Activated CD8-positive, alpha-beta T cell treated with anti-CD3 and anti-CD28 coated beads, Interleukin-2, amount 10 ng/mL, durations not matched to agents 7 days and 5 days (primary cell): ENCODE measurements at regions not wholly inside any gene's neighbourhood (a gene's known extent, or its start where the extent isn't known, plus 50 kb on each side); places are given as distances from the start of the nearest gene placed in this dataset.

Source experiments
- ATAC-seq: fragments of 150-1000 bp; cut with Tn5 transposase; one replicate; pipeline ENCODE4 v1.10.0; 2021; ENCODE audit warnings: moderate library complexity
- CTCF ChIA-PET: fragments of 350-600 bp; sonication (Branson Sonifier 250); formaldehyde crosslinking; loops from one replicate; lab custom pipeline; 2021; ENCODE audit warnings: antibody characterized with exemption; lab: Charles Lee
- POLR2A ChIA-PET: fragments of 350-600 bp; sonication (Branson Sonifier 250); formaldehyde crosslinking; loops from one replicate; lab custom pipeline; 2021; ENCODE audit warnings: antibody characterized with exemption; lab: Charles Lee
- DNase-seq: peaks from one replicate; pipeline ENCODE4 v3.0.0-alpha.2; 2020
- H3K27ac Mint-ChIP-seq: one replicate; pipeline ENCODE4 v1.8.0; 2021; ENCODE audit warnings: mild to moderate bottlenecking, mixed read lengths
- H3K27me3 Mint-ChIP-seq: one replicate; pipeline ENCODE4 v1.8.0; 2021; ENCODE audit warnings: low read depth, mixed read lengths
- H3K36me3 Mint-ChIP-seq: one replicate; pipeline ENCODE4 v1.8.0; 2021; ENCODE audit warnings: low read depth, mixed read lengths
- H3K4me1 Mint-ChIP-seq: one replicate; pipeline ENCODE4 v1.8.0; 2021; ENCODE audit warnings: low read depth, mixed read lengths
- H3K4me3 Mint-ChIP-seq: one replicate; pipeline ENCODE4 v1.8.0; 2021; ENCODE audit warnings: mild to moderate bottlenecking, mixed read lengths
- H3K9me3 Mint-ChIP-seq: one replicate; pipeline ENCODE4 v1.8.0; 2022; ENCODE audit warnings: mixed read lengths; ENCODE audit not compliant: insufficient read depth

GRCh38 chr10:111275091-111275490 lies 198.3 kb downstream of the ADRA2A start:
- CTCF ChIA-PET, result no interaction called here
- peaks cover 8% of the 10 kb centered on the region for H3K27me3 Mint-ChIP-seq

GRCh38 chr10:111277661-111278060 lies 200.8 kb downstream of the ADRA2A start:
- DNase-seq (no peak), ATAC-seq (no peak)
- H3K4me3 Mint-ChIP-seq, result no peak overlapping the region
- POLR2A ChIA-PET, result interaction anchor here (0.7 kb wide), 1 partner anchor 254 kb away, joined by 3 read pairs; no protein-coding TSS in a partner anchor
- CTCF ChIA-PET, result no interaction called here
- no peak overlapping the region for H3K27ac Mint-ChIP-seq
- H3K9me3 Mint-ChIP-seq, result no peaks in the 10 kb centered on the region
- H3K27me3 Mint-ChIP-seq, result peaks cover 5% of the 10 kb centered on the region
- H3K36me3 Mint-ChIP-seq, result no peaks in the 10 kb centered on the region
- H3K4me1 Mint-ChIP-seq, result no peaks in the 10 kb centered on the region

More at GRCh38 chr10:111275091-111275490, 198.3 kb downstream of the ADRA2A start:
- H3K9me3 Mint-ChIP-seq, result no peaks in the 10 kb centered on the region
- no peak for DNase-seq
- no peak overlapping the region for H3K27ac Mint-ChIP-seq
- no peaks in the 10 kb centered on the region for H3K36me3 Mint-ChIP-seq
- no peak for ATAC-seq
- POLR2A ChIA-PET, result no interaction called here
- H3K4me1 Mint-ChIP-seq, result no peaks in the 10 kb centered on the region
- no peak overlapping the region for H3K4me3 Mint-ChIP-seq

- DNase-seq, result no peak
- Mint-ChIP-seq H3K9me3 (no peaks in the 10 kb centered on the region), H3K4me3 (no peak overlapping the region), H3K27ac (no peak overlapping the region), H3K4me1 (no peaks in the 10 kb centered on the region), H3K36me3 (no peaks in the 10 kb centered on the region), H3K27me3 (peaks cover 7% of the 10 kb centered on the region)
- CTCF ChIA-PET, result no interaction called here
- ATAC-seq, result no peak
- POLR2A ChIA-PET, result interaction anchor here (0.7 kb wide), 1 partner anchor 255 kb away, joined by 3 read pairs; no protein-coding TSS in a partner anchor
These were observed 201.4 kb downstream of the ADRA2A start for GRCh38 chr10:111278266-111278665.

GRCh38 chr10:111281516-111281915 lies 204.7 kb downstream of the ADRA2A start:
- H3K27ac Mint-ChIP-seq, result no peak overlapping the region
- no peaks in the 10 kb centered on the region for H3K36me3 Mint-ChIP-seq
- ChIA-PET POLR2A (no interaction called here), CTCF (no interaction called here)
- no peak overlapping the region for H3K4me3 Mint-ChIP-seq
- H3K9me3 Mint-ChIP-seq, result no peaks in the 10 kb centered on the region
- peaks cover 4% of the 10 kb centered on the region for H3K27me3 Mint-ChIP-seq
- ATAC-seq (no peak), DNase-seq (no peak)
- no peaks in the 10 kb centered on the region for H3K4me1 Mint-ChIP-seq

- no peaks in the 10 kb centered on the region for H3K4me1 Mint-ChIP-seq
- ChIA-PET POLR2A (no interaction called here), CTCF (no interaction called here)
- no peak overlapping the region for H3K27ac Mint-ChIP-seq
- H3K36me3 Mint-ChIP-seq, result no peaks in the 10 kb centered on the region
- DNase-seq (no peak), ATAC-seq (no peak)
- no peak overlapping the region for H3K4me3 Mint-ChIP-seq
- H3K9me3 Mint-ChIP-seq, result no peaks in the 10 kb centered on the region
- peaks cover 3% of the 10 kb centered on the region for H3K27me3 Mint-ChIP-seq
These were observed 212.6 kb downstream of the ADRA2A start for GRCh38 chr10:111289461-111289860.

- POLR2A ChIA-PET, result no interaction called here
- Mint-ChIP-seq H3K9me3 (no peaks in the 10 kb centered on the region), H3K36me3 (no peaks in the 10 kb centered on the region), H3K4me3 (no peak overlapping the region), H3K4me1 (no peaks in the 10 kb centered on the region), H3K27ac (no peak overlapping the region), H3K27me3 (peaks cover 7% of the 10 kb centered on the region)
- CTCF ChIA-PET, result no interaction called here
- DNase-seq, result no peak
- no peak for ATAC-seq
These were observed 213.8 kb downstream of the ADRA2A start for GRCh38 chr10:111290649-111291048.

GRCh38 chr10:111295788-111296187 lies 219.0 kb downstream of the ADRA2A start:
- H3K36me3 Mint-ChIP-seq, result no peaks in the 10 kb centered on the region
- no peaks in the 10 kb centered on the region for H3K4me1 Mint-ChIP-seq
- no peak overlapping the region for H3K4me3 Mint-ChIP-seq
- ChIA-PET CTCF (interaction anchor here (0.8 kb wide), 1 partner anchor 998 kb away, joined by 3 read pairs; no protein-coding TSS in a partner anchor), POLR2A (no interaction called here)
- peaks cover 12% of the 10 kb centered on the region for H3K27me3 Mint-ChIP-seq
- H3K27ac Mint-ChIP-seq, result no peak overlapping the region
- ATAC-seq, result no peak
- H3K9me3 Mint-ChIP-seq, result no peaks in the 10 kb centered on the region
- DNase-seq, result no peak

GRCh38 chr10:111297351-111297848 lies 220.6 kb downstream of the ADRA2A start:
- H3K4me1 Mint-ChIP-seq, result no peaks in the 10 kb centered on the region
- no peak overlapping the region for H3K27ac Mint-ChIP-seq
- H3K27me3 Mint-ChIP-seq, result peaks cover 12% of the 10 kb centered on the region
- DNase-seq, result no peak
- no peaks in the 10 kb centered on the region for H3K36me3 Mint-ChIP-seq
- ATAC-seq, result no peak
- no peak overlapping the region for H3K4me3 Mint-ChIP-seq
- ChIA-PET POLR2A (no interaction called here), CTCF (interaction anchor here (1.2 kb wide), 1 partner anchor 13 kb away, joined by 3 read pairs; no protein-coding TSS in a partner anchor)
- H3K9me3 Mint-ChIP-seq, result no peaks in the 10 kb centered on the region

- POLR2A ChIA-PET, result no interaction called here
- ATAC-seq, result no peak
These were observed 221.2 kb downstream of the ADRA2A start for GRCh38 chr10:111298031-111298430.

GRCh38 chr10:111299037-111299436 lies 222.2 kb downstream of the ADRA2A start:
- Mint-ChIP-seq H3K36me3 (no peaks in the 10 kb centered on the region), H3K9me3 (no peaks in the 10 kb centered on the region), H3K27ac (no peak overlapping the region), H3K27me3 (peaks cover 10% of the 10 kb centered on the region), H3K4me1 (no peaks in the 10 kb centered on the region), H3K4me3 (no peak overlapping the region)
- ChIA-PET POLR2A (no interaction called here), CTCF (no interaction called here)
- DNase-seq (no peak), ATAC-seq (no peak)

More at GRCh38 chr10:111298031-111298430, 221.2 kb downstream of the ADRA2A start:
- DNase-seq, result no peak
- H3K27me3 Mint-ChIP-seq, result peaks cover 12% of the 10 kb centered on the region
- no peak overlapping the region for H3K4me3 Mint-ChIP-seq
- no peaks in the 10 kb centered on the region for H3K4me1 Mint-ChIP-seq
- no peaks in the 10 kb centered on the region for H3K36me3 Mint-ChIP-seq
- no peak overlapping the region for H3K27ac Mint-ChIP-seq
- H3K9me3 Mint-ChIP-seq, result no peaks in the 10 kb centered on the region
- CTCF ChIA-PET, result no interaction called here

GRCh38 chr10:111303887-111304286 lies 227.1 kb downstream of the ADRA2A start:
- Mint-ChIP-seq H3K36me3 (no peaks in the 10 kb centered on the region), H3K27ac (no peak overlapping the region)
- no peak for ATAC-seq

GRCh38 chr10:111316722-111317212 lies 239.9 kb downstream of the ADRA2A start:
- Mint-ChIP-seq H3K4me3 (no peak overlapping the region), H3K27me3 (peaks cover 7% of the 10 kb centered on the region), H3K27ac (no peak overlapping the region), H3K36me3 (no peaks in the 10 kb centered on the region), H3K9me3 (no peaks in the 10 kb centered on the region), H3K4me1 (no peaks in the 10 kb centered on the region)
- POLR2A ChIA-PET, result no interaction called here
- no peak for DNase-seq
- CTCF ChIA-PET, result no interaction called here
- ATAC-seq, result no peak

More at GRCh38 chr10:111303887-111304286, 227.1 kb downstream of the ADRA2A start:
- ChIA-PET CTCF (interaction anchor here (0.6 kb wide), 1 partner anchor 486 kb away, joined by 3 read pairs; no protein-coding TSS in a partner anchor), POLR2A (no interaction called here)
- Mint-ChIP-seq H3K4me1 (no peaks in the 10 kb centered on the region), H3K4me3 (no peak overlapping the region), H3K9me3 (no peaks in the 10 kb centered on the region), H3K27me3 (no peaks in the 10 kb centered on the region)
- DNase-seq, result no peak
